GDM1 (cell line): ENCODE measurements at regions not wholly inside any gene's neighbourhood (a gene's known extent, or its start where the extent isn't known, plus 50 kb on each side); places are given as distances from the start of the nearest gene placed in this dataset.
"Not testable (repeated sequence)": the region's sequence is repeated elsewhere in the genome, so short reads cannot be mapped to it uniquely, and the experiment has no call there.

Experiments
- DNase-seq: peaks from one replicate; lab custom pipeline; 2025; lab: John Stamatoyannopoulos, UW

DNA sequence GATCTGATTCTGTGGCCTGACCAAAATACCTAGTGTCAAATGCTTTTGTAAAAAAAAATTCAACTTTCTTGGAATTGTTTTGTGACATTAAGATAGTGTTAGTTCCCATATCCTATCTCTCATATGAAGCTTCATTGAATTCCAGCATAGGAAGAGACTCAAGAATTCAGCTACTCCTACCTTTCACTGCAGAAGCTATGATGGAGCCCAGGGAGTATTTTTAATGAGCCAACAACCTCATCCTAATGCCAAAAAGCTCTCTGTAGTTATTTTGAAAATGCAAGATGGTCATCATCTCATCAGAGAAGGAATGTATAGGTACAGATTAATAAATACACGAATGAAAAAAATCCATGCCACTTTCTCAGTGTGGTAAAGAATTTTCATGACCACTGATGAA, 431.2 kb upstream of the SGCG start:
- no peak for DNase-seq

DNA sequence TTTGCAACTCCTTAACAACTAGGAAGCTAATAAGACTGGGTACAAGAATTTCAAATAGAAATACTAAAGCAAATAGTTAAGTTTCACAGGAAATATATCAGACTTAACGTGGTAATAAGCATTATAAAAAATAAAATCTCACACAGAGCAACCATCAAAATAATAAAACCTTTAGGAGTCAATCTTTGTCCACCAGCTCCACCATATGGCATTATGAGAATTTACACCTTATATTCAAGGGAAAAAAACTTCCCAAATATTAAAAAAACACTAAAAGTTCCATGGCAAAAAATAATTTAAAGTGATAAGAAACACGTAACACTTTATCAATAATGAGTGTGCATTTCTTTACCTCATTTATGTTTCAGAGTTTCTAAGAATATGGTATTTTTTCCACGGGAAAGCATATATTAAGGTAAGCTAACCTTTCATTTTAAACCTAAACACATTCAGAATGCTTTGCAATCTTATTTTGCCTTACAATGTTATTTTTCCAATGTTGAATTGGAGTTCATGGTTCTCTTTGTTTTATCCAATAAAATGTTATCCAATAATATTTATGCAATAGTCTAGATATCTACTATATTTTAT, 423.2 kb upstream of the SGCG start:
- DNase-seq, result no peak

DNA sequence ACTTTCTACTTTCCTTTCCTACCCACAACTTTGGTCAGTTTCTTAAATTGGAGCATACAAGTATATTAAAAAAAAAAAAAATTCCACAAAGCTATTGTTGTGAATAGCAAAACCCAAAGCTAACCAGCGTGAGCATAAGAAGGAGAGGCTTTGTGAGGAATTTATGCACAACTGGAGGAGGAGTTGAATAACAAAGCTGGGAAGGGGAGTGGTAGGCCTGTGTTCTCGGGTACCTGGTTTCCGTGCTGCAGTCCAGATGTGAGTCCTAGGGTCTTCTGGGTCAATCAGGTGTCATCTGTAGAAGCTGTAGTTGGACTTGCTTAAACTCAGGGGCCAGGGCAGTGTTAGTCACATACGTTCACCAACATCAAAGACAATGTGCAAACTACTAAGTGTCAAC, 422.5 kb upstream of the SGCG start:
- DNase-seq, result no peak

DNA sequence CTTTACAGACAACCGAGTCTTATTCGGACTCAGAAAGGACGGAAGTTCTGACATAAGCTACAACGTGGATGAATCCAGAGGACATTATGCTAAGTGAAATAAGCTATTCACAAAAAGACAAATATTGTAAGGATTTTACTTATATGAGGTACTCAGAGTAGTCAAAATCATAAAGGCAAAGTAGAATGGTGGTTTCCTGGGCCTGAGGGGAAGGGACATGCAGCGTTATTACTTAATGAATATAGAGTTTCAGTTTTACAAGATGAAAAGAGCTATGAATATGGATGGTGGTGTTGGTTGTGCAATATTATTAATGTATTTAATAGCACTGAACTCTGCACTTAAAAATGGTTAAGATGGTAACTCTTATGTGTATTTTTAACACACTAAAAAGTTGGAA, 419.1 kb upstream of the SGCG start:
- no peak for DNase-seq

DNA sequence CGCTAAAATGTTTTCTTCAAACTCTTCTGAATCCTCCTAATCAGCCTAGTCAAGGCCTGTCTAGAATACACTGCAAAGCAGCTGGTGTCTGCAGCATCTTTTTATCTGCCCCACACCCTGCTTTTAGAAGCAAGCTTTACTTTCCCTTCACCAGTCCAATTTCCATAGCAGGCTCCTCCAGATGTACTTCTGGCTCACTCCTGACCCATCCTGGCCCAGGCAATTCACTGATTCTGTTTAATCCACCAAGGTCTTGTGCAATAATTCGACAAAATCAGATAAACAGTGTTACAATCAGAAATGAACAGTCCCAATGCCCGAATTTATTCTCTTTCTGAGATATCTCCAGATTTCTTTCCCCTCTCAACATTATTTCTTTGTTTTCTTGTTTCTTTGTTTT, 415.2 kb upstream of the SGCG start:
- DNase-seq, result no peak

DNA sequence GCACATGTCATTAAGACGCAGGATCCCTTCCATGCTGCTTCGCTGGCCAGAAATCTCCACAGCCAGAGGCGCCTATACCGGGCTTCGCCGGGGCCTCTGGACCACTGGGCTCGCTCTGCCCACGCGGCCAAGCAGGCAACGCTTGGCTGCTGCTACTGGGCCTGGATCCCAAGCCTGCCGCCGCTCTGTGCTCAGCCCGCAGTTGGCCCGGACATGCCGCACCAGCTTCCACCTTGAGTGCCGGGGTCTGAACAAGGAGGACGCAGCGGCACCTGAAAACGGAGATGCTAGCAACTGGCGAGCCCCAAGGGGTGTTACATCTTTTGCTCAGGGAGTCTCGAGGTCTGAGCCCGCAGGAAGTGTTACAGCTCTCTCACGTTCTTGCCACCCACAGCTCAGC, 409.9 kb upstream of the SGCG start:
- DNase-seq, result no peak

DNA sequence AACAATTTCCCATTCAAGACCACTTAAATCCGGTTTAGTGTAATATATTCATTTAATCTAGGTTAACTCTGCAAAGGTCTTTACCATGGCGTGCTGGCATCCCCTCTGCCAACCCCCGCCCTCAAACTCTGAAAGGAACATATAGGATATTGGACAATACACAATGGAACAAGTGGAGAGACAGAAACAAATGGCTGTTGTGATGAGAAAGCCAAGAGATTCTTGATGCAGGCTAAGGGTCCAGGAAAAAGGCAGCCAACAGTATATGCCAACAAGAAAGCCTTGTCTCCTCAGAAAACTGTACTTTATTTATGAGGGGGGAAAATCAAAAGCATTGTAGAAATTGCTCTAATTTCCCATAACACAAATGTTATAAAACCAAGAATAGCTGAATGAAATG, 407.3 kb upstream of the SGCG start:
- DNase-seq, result no peak

DNA sequence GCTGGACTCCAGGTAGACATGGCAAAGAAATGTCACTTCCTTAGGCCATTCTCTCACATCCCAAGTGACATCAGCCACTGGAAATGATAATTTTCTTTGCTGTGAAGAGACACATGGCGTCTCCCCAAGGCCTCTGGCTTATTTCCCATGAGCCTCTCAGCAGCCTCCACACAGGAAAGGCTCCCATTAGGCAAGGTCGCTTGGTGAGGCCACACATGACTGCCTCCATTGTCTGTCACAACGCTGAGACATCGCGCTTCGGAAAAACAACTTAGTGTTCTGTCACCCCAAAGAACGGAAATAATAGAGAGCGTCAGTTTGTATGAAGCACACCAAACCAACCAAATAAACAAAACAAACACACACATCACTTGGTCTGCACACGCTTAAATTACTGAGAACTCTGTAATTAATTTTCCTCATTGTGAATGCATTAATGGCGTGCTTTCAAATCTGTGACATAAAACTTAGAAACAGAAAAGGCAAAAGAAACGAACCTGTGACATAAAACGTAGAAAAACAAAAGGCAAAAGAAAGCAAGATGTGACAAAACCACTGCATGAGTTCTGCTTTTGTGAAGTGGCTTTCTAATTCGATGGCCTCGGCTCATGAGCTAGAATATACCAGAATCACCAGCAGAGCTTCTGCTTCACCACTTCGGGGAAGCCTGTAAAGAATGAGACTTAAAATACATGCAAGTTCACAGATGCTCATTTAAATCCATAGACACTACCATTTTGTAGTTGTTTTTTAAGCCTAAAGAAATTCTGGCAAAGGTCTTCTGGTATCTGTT, 404.2 kb upstream of the SGCG start:
- DNase-seq, result no peak

DNA sequence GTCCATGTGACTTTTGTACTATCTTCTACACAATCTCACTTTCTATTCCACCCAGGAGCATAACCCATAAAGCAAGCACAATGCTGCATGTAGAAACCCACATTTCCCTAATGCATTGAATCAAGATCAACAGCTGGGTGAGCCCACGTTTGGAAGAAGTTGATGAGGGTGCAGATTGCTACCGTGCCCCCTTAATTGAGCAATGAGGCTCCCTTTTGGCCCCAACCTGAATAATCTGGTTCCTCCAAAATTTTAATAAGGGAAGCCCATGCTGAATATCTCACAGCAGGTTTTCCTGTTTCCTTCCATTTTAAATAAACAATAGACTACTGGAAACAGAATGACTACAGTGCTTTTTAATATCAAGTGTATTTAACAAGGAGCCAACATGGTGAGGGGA, 403.6 kb upstream of the SGCG start:
- DNase-seq, result no peak

DNA sequence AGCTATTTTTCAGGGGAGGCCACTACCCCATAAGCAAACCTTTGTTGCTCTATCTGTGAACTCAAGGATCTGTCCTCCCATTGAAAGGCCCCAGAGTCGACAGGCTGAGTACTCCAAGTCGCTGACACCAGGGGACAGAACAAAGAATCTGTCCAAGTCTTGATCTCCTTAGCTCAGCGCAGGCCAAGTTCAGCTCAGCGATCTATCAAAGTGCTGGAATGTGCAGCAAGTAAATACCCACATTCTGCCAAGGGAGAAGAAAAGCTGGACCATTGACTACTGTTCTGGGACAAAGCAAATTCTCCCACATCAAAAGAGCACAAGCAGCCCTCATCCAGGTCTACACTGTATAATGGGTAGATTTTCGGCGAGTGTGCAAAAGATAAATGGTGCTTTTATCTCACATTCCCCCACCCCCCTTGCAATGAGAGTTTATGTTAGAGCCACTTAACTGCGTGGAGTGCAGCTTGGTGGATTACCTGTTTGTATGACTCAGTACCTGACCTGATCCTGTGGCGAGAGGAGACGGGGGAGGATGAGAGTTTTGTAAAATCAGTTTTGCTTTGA, 391.7 kb upstream of the SGCG start:
- no peak for DNase-seq

DNA sequence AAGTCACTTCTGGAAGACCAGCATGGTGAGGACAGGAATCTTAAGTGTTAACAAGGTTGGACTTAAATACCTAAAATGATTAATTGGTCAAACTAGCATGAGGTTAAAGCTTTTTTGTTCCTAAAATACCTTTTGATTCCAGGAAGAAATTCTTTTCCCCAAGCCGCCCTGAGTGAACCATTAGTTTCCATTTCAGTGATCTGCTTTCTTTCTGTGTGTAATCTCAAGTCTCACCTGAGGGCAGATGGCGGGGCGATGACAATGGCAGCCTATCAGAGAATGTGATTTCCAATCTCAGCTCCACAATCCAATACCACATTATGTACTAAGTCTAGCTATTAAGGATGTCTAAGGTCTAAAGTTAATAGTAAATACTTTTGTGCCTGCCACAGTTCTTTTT, 390.9 kb upstream of the SGCG start:
- no peak for DNase-seq

DNA sequence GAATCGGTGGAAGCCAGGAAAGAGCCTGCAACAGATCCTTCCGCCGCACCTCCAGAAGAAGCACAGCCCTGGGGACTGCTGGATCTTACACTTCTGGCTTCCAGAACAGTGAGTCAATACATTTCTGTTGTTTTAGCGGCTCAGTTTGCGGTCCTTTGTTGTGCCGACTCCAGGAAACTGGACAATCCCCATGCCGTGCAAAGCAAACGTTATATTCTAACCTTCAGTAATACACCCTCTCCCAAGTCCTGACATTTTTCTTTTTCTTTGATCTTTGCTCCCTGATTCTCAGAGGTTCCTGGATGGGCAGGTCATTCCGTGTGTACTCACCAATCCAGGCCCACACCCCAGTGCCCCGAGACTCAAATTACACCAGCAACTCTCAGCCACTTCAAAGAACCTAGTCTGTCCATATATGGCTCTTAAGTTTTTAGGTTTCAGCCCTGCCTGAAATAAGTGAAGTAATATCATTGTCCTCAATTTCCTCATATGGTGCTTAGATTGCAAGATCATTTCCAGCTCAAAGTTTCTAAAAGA, 387.1 kb upstream of the SGCG start:
- no peak for DNase-seq

DNA sequence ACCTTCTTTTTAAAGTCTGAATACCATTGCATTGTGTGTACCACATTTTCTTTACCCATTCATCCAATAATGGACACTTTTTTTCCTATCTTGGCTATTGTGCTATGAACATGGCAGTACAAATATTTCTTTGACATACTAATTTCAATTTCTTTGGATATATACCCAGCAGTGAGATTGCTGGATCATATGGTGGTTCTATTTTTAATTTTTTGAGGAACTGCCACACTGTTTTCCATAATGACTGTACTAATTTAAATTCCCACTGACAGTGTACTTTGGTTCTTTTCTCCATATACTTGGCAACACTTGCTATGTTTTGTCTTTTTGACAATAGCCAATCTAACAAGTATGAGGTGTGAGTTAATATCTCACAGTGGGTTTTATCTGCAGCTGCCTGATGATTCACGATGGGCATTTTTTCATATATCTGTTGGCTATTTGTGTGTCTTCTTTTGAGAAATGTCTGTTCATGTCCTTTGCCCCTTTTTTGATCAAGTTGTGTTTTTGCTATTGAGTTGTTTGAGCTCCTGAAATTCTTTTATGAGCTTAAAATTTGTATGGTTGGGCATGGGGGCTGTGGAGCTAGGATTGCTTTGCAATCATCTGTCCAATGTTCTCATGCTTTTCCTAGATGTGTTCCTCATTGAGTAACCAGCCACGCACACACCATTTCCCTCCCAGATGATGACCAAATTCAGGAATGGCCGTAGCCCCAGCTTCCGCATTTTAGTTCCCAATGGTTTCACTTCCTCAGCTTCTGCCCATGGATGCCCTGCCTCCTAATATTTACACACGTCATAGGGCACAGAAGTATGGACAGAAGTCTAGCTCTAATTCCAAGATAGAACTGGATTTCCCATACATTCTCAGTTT, 380.0 kb upstream of the SGCG start:
- no peak for DNase-seq

DNA sequence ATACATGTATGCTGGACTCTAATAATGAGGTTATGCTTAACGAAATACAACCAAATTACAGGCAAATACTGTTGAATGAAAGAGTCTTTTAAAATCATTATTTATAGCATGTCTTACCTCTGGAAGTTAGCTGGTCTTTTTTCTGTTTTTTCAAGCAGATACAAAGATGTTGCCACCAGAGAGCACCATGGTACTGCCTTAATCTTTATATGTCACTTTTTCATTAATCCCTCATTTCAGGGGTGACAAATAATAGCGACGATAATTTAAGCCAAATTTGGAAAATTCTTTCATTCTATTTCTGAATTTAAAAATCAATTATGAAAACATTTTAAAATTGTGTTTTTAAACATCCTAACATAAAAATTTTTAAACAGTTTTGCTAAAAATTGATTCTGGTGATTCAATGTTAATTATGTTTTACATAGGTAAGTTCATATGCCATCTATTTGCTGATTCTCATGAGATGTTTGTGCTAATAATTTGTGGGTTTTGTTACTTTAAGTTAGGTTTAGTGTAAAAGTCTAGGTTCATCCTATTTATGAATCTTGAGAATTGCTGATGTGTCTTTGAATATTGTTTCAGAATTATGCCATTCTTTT, 379.3 kb upstream of the SGCG start:
- DNase-seq, result no peak

DNA sequence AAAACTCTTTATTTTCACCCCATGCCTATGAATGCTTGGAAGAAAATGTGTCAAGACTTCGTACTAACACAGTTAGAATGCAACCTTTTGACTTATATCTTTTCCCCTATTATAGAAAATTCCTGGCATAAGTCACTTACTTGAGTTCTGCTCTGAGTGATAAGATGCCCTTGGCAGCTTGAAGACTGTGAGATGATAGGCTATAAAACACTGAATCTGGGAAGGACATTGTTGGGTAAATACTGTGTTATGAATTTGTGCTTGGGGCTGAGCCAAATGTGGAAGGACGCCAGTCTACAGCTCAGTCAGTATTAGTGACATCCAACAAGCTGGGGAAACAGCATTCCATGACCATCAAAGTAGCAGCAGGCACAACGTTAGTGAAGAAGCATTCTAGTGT, 368.0 kb upstream of the SGCG start:
- DNase-seq, result no peak

DNA sequence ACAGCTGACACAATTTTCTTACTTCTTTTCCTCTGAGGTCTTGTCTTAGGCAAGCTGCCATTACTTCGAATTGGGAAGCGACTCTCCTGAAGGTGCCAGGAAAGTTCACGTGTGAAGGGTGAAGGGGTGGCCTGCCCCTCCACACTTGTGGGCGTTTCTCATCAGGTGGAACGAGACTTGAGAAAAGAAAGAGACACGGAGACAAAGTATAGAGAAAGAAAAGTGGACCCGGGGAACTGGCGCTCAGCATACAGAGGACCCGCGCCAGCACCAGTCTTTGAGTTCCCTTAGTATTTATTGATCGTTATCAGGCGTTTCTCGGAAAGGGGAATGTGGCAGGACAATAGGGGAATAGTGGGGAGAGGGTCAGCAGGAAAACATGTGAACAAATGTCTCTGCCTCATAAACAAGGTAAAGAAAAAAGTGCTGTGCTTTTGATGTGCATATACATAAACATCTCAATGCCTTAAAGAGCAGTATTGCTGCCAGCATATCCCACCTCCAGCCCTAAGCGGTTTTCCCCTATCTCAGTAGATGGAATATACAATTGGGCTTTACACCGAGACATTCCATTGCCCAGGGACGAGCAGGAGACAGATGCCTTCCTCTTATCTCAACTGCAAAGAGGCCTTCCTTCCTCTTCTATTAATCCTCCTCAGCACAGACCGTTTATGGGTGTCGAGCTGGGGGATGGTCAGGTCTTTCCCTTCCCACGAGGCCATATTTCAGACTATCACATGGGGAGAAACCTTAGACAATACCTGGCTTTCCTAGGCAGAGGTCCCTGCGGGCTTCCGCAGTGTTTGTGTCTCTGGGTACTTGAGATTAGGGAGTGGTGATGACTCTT, 367.0 kb upstream of the SGCG start:
- not testable (repeated sequence) for DNase-seq

DNA sequence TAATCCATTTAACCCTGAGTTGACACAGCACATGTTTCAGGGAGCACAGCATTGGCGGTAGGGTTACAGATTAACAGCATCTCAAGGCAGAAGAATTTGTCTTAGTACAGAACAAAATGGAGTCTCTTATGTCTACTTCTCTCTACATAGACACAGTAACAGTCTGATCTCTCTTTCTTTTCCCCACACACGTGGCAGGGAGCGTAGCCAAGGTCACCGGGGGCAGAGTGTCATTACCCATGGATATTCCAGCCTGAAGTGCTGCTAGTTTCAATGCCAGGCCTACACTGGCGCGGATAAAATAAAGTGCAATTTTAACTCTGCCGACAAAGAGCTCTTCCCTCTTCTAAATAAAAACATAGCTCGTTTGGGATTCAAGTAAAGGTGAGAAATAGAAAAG, 366.3 kb upstream of the SGCG start:
- DNase-seq, result not testable (repeated sequence)

DNA sequence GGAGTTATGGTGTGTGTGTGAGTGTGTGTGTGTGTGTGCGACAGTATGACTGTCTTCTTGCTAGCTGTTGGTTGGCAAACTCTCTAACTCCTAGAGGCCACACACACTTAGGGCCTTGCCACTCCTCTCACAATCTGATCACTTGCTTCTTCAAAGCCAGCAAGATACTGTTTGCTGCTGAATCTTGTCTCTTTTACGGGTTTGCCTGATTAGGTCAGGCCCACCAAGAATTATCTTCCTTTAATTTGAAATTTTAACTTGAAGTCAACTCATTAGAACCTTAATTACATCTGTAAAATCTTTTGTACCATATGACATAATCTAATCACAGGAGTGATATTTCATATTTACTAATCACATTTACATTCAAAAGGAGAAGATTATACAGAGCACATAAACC, 359.2 kb upstream of the SGCG start:
- DNase-seq, result no peak

DNA sequence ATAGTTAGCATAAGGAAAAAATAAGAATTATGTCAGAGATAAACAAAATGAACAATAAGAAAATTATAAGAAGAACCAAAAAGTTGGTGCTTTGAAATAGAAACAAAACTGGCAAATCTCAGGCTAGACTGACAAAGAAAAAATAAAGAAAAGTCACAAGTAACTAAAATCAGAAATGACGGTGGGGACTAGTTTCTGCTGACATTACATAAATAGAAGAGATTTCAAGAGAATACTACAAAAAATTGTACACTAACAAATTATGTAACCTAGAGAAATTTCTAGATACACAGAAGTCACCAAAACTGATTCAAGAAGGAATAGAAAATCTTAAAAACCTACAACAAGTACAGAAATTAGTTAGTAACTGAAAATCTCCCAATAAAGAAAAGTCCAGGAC, 355.6 kb upstream of the SGCG start:
- DNase-seq, result no peak

DNA sequence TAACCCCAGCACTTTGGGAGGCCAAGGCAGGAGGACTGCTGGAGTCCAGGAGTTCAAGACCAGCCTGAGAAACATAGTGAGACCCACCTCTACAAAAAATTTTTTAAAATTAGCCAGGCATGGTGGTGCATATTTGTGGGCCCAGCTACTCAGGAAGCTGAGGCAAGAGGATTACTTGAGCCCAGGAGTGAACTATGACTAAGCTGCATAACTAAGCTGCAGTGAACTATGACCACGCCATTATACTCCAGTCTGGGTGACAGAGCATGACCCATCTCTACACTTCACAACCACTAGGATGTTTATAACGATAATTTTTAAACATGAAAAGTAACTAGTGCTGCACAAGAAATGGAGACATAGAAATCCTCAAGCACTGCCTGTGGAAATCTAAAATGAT, 352.7 kb upstream of the SGCG start:
- no peak for DNase-seq

DNA sequence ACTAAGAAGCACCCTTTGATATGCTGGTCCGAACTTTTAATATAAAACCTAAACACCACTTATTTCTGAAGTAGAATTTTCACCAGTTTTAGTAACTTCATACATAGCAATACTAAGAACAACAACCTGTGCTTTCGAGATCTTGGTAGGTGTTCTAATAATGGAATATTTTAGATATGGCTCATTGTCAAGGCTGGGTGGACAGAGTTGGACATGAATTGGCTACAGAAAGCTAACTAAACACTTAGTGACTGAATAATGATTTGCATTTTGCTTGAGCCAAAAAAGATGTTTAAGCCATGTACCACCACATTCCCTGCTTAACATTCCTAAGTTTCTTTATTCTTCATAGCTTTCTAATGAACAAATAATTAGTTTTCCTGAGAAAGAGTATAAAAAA, 344.3 kb upstream of the SGCG start:
- no peak for DNase-seq
